ENCODE measurements at regions not wholly inside any gene's neighbourhood (a gene's known extent, or its start where the extent isn't known, plus 50 kb on each side); places are given as distances from the start of the nearest gene placed in this dataset.

GRCh38 chr6:164692772-164693510 is 616.5 kb downstream of the C6orf118 start:
- in situ Hi-C loops (cut with HindIII; ENCODE audit: low pct_ligation_motif_present, low sequenced_read_pairs), result no loop called here
- DNase-seq, result no peak
- Histone ChIP-seq H3K27me3 (replicated peaks) (no peaks in the 10 kb centered on the region), H3K4me3 (ENCODE audit: low read depth, low read length) (no peak overlapping the region), H3K27ac (no peak overlapping the region), H3K36me3 (replicated peaks) (no peaks in the 10 kb centered on the region)
- TF ChIP-seq, protein P1, sequence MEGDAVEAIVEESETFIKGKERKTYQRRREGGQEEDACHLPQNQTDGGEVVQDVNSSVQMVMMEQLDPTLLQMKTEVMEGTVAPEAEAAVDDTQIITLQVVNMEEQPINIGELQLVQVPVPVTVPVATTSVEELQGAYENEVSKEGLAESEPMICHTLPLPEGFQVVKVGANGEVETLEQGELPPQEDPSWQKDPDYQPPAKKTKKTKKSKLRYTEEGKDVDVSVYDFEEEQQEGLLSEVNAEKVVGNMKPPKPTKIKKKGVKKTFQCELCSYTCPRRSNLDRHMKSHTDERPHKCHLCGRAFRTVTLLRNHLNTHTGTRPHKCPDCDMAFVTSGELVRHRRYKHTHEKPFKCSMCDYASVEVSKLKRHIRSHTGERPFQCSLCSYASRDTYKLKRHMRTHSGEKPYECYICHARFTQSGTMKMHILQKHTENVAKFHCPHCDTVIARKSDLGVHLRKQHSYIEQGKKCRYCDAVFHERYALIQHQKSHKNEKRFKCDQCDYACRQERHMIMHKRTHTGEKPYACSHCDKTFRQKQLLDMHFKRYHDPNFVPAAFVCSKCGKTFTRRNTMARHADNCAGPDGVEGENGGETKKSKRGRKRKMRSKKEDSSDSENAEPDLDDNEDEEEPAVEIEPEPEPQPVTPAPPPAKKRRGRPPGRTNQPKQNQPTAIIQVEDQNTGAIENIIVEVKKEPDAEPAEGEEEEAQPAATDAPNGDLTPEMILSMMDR (IDR thresholded peaks at IDR 0.05; ENCODE audit: low read depth, low read length, missing control alignments), result no peak

GRCh38 chr6:164690702-164691500 is 618.5 kb downstream of the C6orf118 start:
- Histone ChIP-seq H3K4me3 (ENCODE audit: low read depth, low read length) (no peak overlapping the region), H3K27ac (no peak overlapping the region), H3K27me3 (replicated peaks) (no peaks in the 10 kb centered on the region), H3K36me3 (replicated peaks) (no peaks in the 10 kb centered on the region)
- TF ChIP-seq, protein P1 (IDR thresholded peaks at IDR 0.05; ENCODE audit: low read depth, low read length, missing control alignments), result no peak
- in situ Hi-C loops (cut with HindIII; ENCODE audit: low pct_ligation_motif_present, low sequenced_read_pairs), result no loop called here
- no peak for DNase-seq

GRCh38 chr6:164690241-164690640 is 619.2 kb downstream of the C6orf118 start:
- Histone ChIP-seq H3K27me3 (replicated peaks) (no peaks in the 10 kb centered on the region), H3K4me3 (ENCODE audit: low read depth, low read length) (no peak overlapping the region), H3K27ac (no peak overlapping the region), H3K36me3 (replicated peaks) (no peaks in the 10 kb centered on the region)
- TF ChIP-seq, protein P1 (IDR thresholded peaks at IDR 0.05; ENCODE audit: low read depth, low read length, missing control alignments), result no peak
- no peak for DNase-seq
- in situ Hi-C loops (cut with HindIII; ENCODE audit: low pct_ligation_motif_present, low sequenced_read_pairs), result no loop called here

DNA sequence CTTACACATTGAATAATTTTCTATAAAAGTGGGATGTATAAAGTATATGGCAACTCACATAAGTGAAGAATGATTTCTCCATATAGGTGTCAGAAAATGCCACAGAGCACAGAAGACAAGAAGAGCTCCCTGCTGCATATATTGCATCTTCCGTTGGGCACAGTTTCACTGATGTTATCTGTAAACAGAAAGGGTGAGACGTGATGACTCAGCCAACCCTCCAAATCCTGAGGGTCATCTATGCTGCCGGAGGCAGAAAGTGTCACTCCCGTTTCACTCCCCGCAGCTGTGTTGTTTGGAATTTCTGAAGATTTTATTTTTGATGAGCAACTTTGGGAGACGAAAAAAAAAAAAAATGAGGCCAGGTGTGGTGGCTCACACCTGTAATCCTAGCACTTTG is 644.1 kb downstream of the C6orf118 start:
- Histone ChIP-seq H3K36me3 (replicated peaks) (no peaks in the 10 kb centered on the region), H3K27ac (no peak overlapping the region), H3K27me3 (replicated peaks) (no peaks in the 10 kb centered on the region), H3K4me3 (ENCODE audit: low read depth, low read length) (no peak overlapping the region)
- in situ Hi-C loops (cut with HindIII; ENCODE audit: low pct_ligation_motif_present, low sequenced_read_pairs), result no loop called here
- TF ChIP-seq, protein P1 (IDR thresholded peaks at IDR 0.05; ENCODE audit: low read depth, low read length, missing control alignments), result no peak
- no peak for DNase-seq

GRCh38 chr6:164663634-164664033 is 645.8 kb downstream of the C6orf118 start:
- TF ChIP-seq, protein P1 (IDR thresholded peaks at IDR 0.05; ENCODE audit: low read depth, low read length, missing control alignments), result no peak
- H3K36me3 ChIP-seq (replicated peaks), result no peaks in the 10 kb centered on the region
- in situ Hi-C loops (cut with HindIII; ENCODE audit: low pct_ligation_motif_present, low sequenced_read_pairs), result no loop called here
- no peak overlapping the region for H3K4me3 ChIP-seq (ENCODE audit: low read depth, low read length)
- no peak overlapping the region for H3K27ac ChIP-seq
- no peak for DNase-seq
- no peaks in the 10 kb centered on the region for H3K27me3 ChIP-seq (replicated peaks)

All from brain microvascular endothelial cell (primary cell).